ENCODE measurements at regions not wholly inside any gene's neighbourhood (a gene's known extent, or its start where the extent isn't known, plus 50 kb on each side); places are given as distances from the start of the nearest gene placed in this dataset.

GRCh38 chr10:121084675-121085070, 233.5 kb downstream of the WDR11 start:
- TF ChIP-seq ZNF274 (IDR thresholded peaks at IDR 0.05; ENCODE audit: low read depth, low read length): no peak
- TF ChIP-seq YY1 (IDR thresholded peaks at IDR 0.05; ENCODE audit: insufficient read depth, insufficient read length): no peak
- no peak for TF ChIP-seq SUZ12 (IDR thresholded peaks at IDR 0.05; ENCODE audit: extremely low read depth, insufficient read depth, insufficient read length)
